HG02610 (cell line): ENCODE measurements at regions not wholly inside any gene's neighbourhood (a gene's known extent, or its start where the extent isn't known, plus 50 kb on each side); places are given as distances from the start of the nearest gene placed in this dataset.
A peak's percentile ranks its signal among the peaks of the same experiment; 100 is the strongest.

Experiments
- ATAC-seq: cut with Tn5 transposase; IDR thresholded peaks from one replicate; pipeline ENCODE4 v1.9.1; 2021; ENCODE audit warnings: mild to moderate bottlenecking, moderate library complexity; ENCODE audit not compliant: unreplicated experiment

GRCh38 chr21:14870853-14871149, 194.0 kb downstream of the NRIP1 start:
- no peak for ATAC-seq

- ATAC-seq: peak; percentile 75
These were observed 194.6 kb downstream of the NRIP1 start for GRCh38 chr21:14869984-14870852.

GRCh38 chr21:14866859-14867765, 197.7 kb downstream of the NRIP1 start:
- no peak for ATAC-seq

- peak; percentile 85 for ATAC-seq
These were observed 200.4 kb downstream of the NRIP1 start for GRCh38 chr21:14864211-14865021.

- no peak for ATAC-seq
These were observed 201.0 kb downstream of the NRIP1 start for GRCh38 chr21:14863745-14864210.

- no peak for ATAC-seq
These were observed 201.7 kb downstream of the NRIP1 start for GRCh38 chr21:14862794-14863720.

GRCh38 chr21:14858311-14858710, 206.5 kb downstream of the NRIP1 start:
- no peak for ATAC-seq

- ATAC-seq: no peak
These were observed 207.3 kb downstream of the NRIP1 start for GRCh38 chr21:14857529-14857928.

GRCh38 chr21:14850394-14850793, 214.4 kb downstream of the NRIP1 start:
- no peak for ATAC-seq

- no peak for ATAC-seq
These were observed 218.2 kb downstream of the NRIP1 start for GRCh38 chr21:14846621-14847020.

- ATAC-seq: no peak
These were observed 220.8 kb downstream of the NRIP1 start for GRCh38 chr21:14844001-14844400.

GRCh38 chr21:14842601-14843000, 222.2 kb downstream of the NRIP1 start:
- no peak for ATAC-seq

- no peak for ATAC-seq
These were observed 223.0 kb downstream of the NRIP1 start for GRCh38 chr21:14841511-14842472.

GRCh38 chr21:14838400-14838799, 226.4 kb downstream of the NRIP1 start:
- ATAC-seq: no peak

GRCh38 chr21:14836950-14837349, 227.8 kb downstream of the NRIP1 start:
- ATAC-seq: no peak

- no peak for ATAC-seq
These were observed 231.0 kb downstream of the NRIP1 start for GRCh38 chr21:14833666-14834351.

- ATAC-seq: no peak
These were observed 231.6 kb downstream of the NRIP1 start for GRCh38 chr21:14833241-14833640.

GRCh38 chr21:14830307-14830706, 234.5 kb downstream of the NRIP1 start:
- no peak for ATAC-seq
